ENCODE measurements at regions not wholly inside any gene's neighbourhood (a gene's known extent, or its start where the extent isn't known, plus 50 kb on each side); places are given as distances from the start of the nearest gene placed in this dataset.

- H3K9ac ChIP-seq (ENCODE audit: low read length), result no peak overlapping the region
- H3K4me2 ChIP-seq (ENCODE audit: low read length), result no peak overlapping the region
- DNase-seq, result no peak
- H3K4me3 ChIP-seq (ENCODE audit: low read length), result no peak overlapping the region
- no peaks in the 10 kb centered on the region for H3K36me3 ChIP-seq (ENCODE audit: low read depth, low read length)
- no peak for TF ChIP-seq CTCF (conservative IDR thresholded peaks at IDR 0.05; ENCODE audit: low read depth, low read length)
- TF ChIP-seq EZH2phosphoT487 (IDR thresholded peaks at IDR 0.05; ENCODE audit: borderline replicate concordance, low read length), result no peak
- no peak for TF ChIP-seq EZH2 (IDR thresholded peaks at IDR 0.05; ENCODE audit: low read length, unreplicated experiment)
- no peaks in the 10 kb centered on the region for H4K20me1 ChIP-seq (ENCODE audit: low read length)
- H3K27ac ChIP-seq (ENCODE audit: low read length), result no peak overlapping the region
- intact Hi-C loops (cut with micrococcal nuclease), result no loop called here
- no TSS peak for BruUV-seq (replicated peaks)
- CTCF ChIA-PET, result no interaction called here
- no peaks in the 10 kb centered on the region for H3K4me1 ChIP-seq (ENCODE audit: insufficient read depth, low read length)
- H2AFZ ChIP-seq (ENCODE audit: low read length), result no peak overlapping the region
- no peaks in the 10 kb centered on the region for H3K9me3 ChIP-seq (ENCODE audit: low read length)
- H3F3A ChIP-seq (ENCODE audit: low read length, unreplicated experiment), result no peaks in the 10 kb centered on the region
- POLR2A ChIA-PET (ENCODE audit: unreplicated experiment), result no interaction called here
- H3K79me2 ChIP-seq (ENCODE audit: low read length), result no peaks in the 10 kb centered on the region
- no peaks in the 10 kb centered on the region for H3K9me2 ChIP-seq (replicated peaks; ENCODE audit: low read length)
- no peak for ATAC-seq
- H3K27me3 ChIP-seq (ENCODE audit: low read length), result no peaks in the 10 kb centered on the region
Observed at GRCh38 chr3:95215437-95215957, 1152.6 kb downstream of the NSUN3 start.

DNA sequence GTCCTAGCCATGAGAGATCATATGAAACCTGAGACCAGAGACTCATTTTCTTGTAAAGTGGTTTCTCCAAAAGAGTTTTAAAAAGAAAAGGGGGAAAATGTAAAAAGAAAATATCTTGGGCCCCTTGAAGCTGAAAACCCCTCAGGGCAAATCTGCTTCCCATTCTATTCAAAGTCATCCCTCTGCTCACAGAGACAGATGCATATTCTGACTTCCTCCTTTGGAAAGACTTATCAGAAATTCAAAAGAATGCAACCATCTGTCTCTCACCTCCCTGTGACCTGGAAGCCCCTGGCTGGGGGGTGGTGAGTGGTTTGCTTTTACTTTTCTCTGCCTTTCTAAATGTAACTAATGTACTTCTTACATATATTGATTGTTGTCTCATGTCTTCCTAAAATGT, 1154.8 kb downstream of the NSUN3 start:
- no peaks in the 10 kb centered on the region for H4K20me1 ChIP-seq (ENCODE audit: low read length)
- H3K27me3 ChIP-seq (ENCODE audit: low read length), result no peaks in the 10 kb centered on the region
- no peaks in the 10 kb centered on the region for H3K79me2 ChIP-seq (ENCODE audit: low read length)
- no peaks in the 10 kb centered on the region for H3K36me3 ChIP-seq (ENCODE audit: low read depth, low read length)
- TF ChIP-seq EZH2phosphoT487 (IDR thresholded peaks at IDR 0.05; ENCODE audit: borderline replicate concordance, low read length) (no peak), EZH2 (IDR thresholded peaks at IDR 0.05; ENCODE audit: low read length, unreplicated experiment) (no peak), CTCF (conservative IDR thresholded peaks at IDR 0.05; ENCODE audit: low read depth, low read length) (no peak)
- no peak overlapping the region for H3K4me2 ChIP-seq (ENCODE audit: low read length)
- H3F3A ChIP-seq (ENCODE audit: low read length, unreplicated experiment), result no peaks in the 10 kb centered on the region
- no peak overlapping the region for H3K27ac ChIP-seq (ENCODE audit: low read length)
- intact Hi-C loops (cut with micrococcal nuclease), result no loop called here
- DNase-seq, result no peak
- no peak overlapping the region for H2AFZ ChIP-seq (ENCODE audit: low read length)
- no peaks in the 10 kb centered on the region for H3K4me1 ChIP-seq (ENCODE audit: insufficient read depth, low read length)
- ATAC-seq, result no peak
- no peaks in the 10 kb centered on the region for H3K9me3 ChIP-seq (ENCODE audit: low read length)
- CTCF ChIA-PET, result no interaction called here
- H3K4me3 ChIP-seq (ENCODE audit: low read length), result no peak overlapping the region
- no peaks in the 10 kb centered on the region for H3K9me2 ChIP-seq (replicated peaks; ENCODE audit: low read length)
- BruUV-seq (replicated peaks), result no TSS peak
- H3K9ac ChIP-seq (ENCODE audit: low read length), result no peak overlapping the region
- POLR2A ChIA-PET (ENCODE audit: unreplicated experiment), result no interaction called here

- ChIA-PET CTCF (no interaction called here), POLR2A (ENCODE audit: unreplicated experiment) (no interaction called here)
- no peaks in the 10 kb centered on the region for H3F3A ChIP-seq (ENCODE audit: low read length, unreplicated experiment)
- no TSS peak for BruUV-seq (replicated peaks)
- H3K27ac ChIP-seq (ENCODE audit: low read length), result no peak overlapping the region
- H3K4me2 ChIP-seq (ENCODE audit: low read length), result no peak overlapping the region
- DNase-seq, result no peak
- no peaks in the 10 kb centered on the region for H3K79me2 ChIP-seq (ENCODE audit: low read length)
- H3K27me3 ChIP-seq (ENCODE audit: low read length), result no peaks in the 10 kb centered on the region
- no peaks in the 10 kb centered on the region for H3K9me3 ChIP-seq (ENCODE audit: low read length)
- no peak overlapping the region for H3K4me3 ChIP-seq (ENCODE audit: low read length)
- no peaks in the 10 kb centered on the region for H3K36me3 ChIP-seq (ENCODE audit: low read depth, low read length)
- no peak for ATAC-seq
- H4K20me1 ChIP-seq (ENCODE audit: low read length), result no peaks in the 10 kb centered on the region
- no peak for TF ChIP-seq EZH2 (IDR thresholded peaks at IDR 0.05; ENCODE audit: low read length, unreplicated experiment)
- no peak for TF ChIP-seq EZH2phosphoT487 (IDR thresholded peaks at IDR 0.05; ENCODE audit: borderline replicate concordance, low read length)
- TF ChIP-seq CTCF (conservative IDR thresholded peaks at IDR 0.05; ENCODE audit: low read depth, low read length), result no peak
- no peak overlapping the region for H3K9ac ChIP-seq (ENCODE audit: low read length)
- H3K4me1 ChIP-seq (ENCODE audit: insufficient read depth, low read length), result no peaks in the 10 kb centered on the region
- intact Hi-C loops (cut with micrococcal nuclease), result no loop called here
- no peak overlapping the region for H2AFZ ChIP-seq (ENCODE audit: low read length)
- H3K9me2 ChIP-seq (replicated peaks; ENCODE audit: low read length), result no peaks in the 10 kb centered on the region
Observed at GRCh38 chr3:95218484-95218883, 1155.6 kb downstream of the NSUN3 start.

All from PC-3 (cell line).